Mucosa of descending colon (tissue), 3 donors: ENCODE measurements at regions not wholly inside any gene's neighbourhood (a gene's known extent, or its start where the extent isn't known, plus 50 kb on each side); places are given as distances from the start of the nearest gene placed in this dataset.
"Not testable (repeated sequence)": the region's sequence is repeated elsewhere in the genome, so short reads cannot be mapped to it uniquely, and the experiment has no call there.

ENCODE experiments used
- ATAC-seq: fragments of 200-7000 bp; cut with Tn5 transposase; one replicate; pipeline ENCODE4 v1.9.1; 2020; ENCODE audit warnings: mild to moderate bottlenecking, moderate library complexity
- DNase-seq, 3 donors: peaks; one replicate each; pipeline ENCODE4 v3.0.0-alpha.2; 2020
- H3K36me3 ChIP-seq: fragments of 200-600 bp; one replicate; pipeline ENCODE4 v1.8.0; 2021; ENCODE audit warnings: low read depth, mild to moderate bottlenecking
- H3K4me1 ChIP-seq: fragments of 200-600 bp; one replicate; pipeline ENCODE4 v1.8.0; 2021; ENCODE audit warnings: low read depth, mild to moderate bottlenecking
- H3K4me3 ChIP-seq: fragments of 200-600 bp; one replicate; pipeline ENCODE4 v1.8.0; 2021; ENCODE audit warnings: mild to moderate bottlenecking
- H3K9me3 ChIP-seq: fragments of 200-600 bp; one replicate; pipeline ENCODE4 v1.8.0; 2021; ENCODE audit warnings: mild to moderate bottlenecking
- CTCF ChIP-seq: fragments of 200-600 bp; IDR thresholded peaks from one replicate; pipeline ENCODE4 v1.8.0; 2022; ENCODE audit warnings: antibody characterized with exemption, mild to moderate bottlenecking
- intact Hi-C, 2 donors: fragments of 100-400 bp; cut with DNase I in 1 of 2; cut with micrococcal nuclease in 1 of 2; formaldehyde crosslinking; loops; one replicate each; pipeline versions ENCODE4 v1.11.0 to v1.11.1; 2022; cut with DNase I, micrococcal nuclease
- donor health status: DM: no; HTN: no; CAD: no; lungs with moderate emphysema.
- donor health status: DM: no; HTN: no; CAD: no.
- donor health status: DM: no; HTN: yes; CAD: no.

GRCh38 chr6:72466471-72466870, 155.4 kb upstream of the KCNQ5 start:
- DNase-seq (no peak), ATAC-seq (no peak)

GRCh38 chr6:72466971-72467566, 154.8 kb upstream of the KCNQ5 start:
- intact Hi-C loops = no loop called here

More at GRCh38 chr6:72466471-72466870, 155.4 kb upstream of the KCNQ5 start:
- no peaks in the 10 kb centered on the region for H3K4me1 ChIP-seq
- no peaks in the 10 kb centered on the region for H3K9me3 ChIP-seq
- intact Hi-C loops = no loop called here
- no peaks in the 10 kb centered on the region for H3K36me3 ChIP-seq
- TF ChIP-seq CTCF = no peak
- no peak overlapping the region for H3K4me3 ChIP-seq

GRCh38 chr6:72469406-72469983, 152.4 kb upstream of the KCNQ5 start:
- H3K9me3 ChIP-seq, H3K4me3 ChIP-seq, intact Hi-C loops, ATAC-seq, H3K36me3 ChIP-seq, H3K4me1 ChIP-seq: not testable (repeated sequence)
- DNase-seq = peak in 1 of 3 donors; percentile 25

More at GRCh38 chr6:72466971-72467566, 154.8 kb upstream of the KCNQ5 start:
- Histone ChIP-seq H3K4me3 (no peak overlapping the region), H3K9me3 (no peaks in the 10 kb centered on the region), H3K4me1 (no peaks in the 10 kb centered on the region), H3K36me3 (no peaks in the 10 kb centered on the region)
- no peak for TF ChIP-seq CTCF
- no peak for DNase-seq
- no peak for ATAC-seq

GRCh38 chr6:72476051-72476450, 145.8 kb upstream of the KCNQ5 start:
- TF ChIP-seq CTCF = no peak
- DNase-seq = no peak
- ATAC-seq = no peak
- H3K4me1 ChIP-seq = no peaks in the 10 kb centered on the region
- H3K9me3 ChIP-seq = no peaks in the 10 kb centered on the region
- H3K4me3 ChIP-seq = no peak overlapping the region
- H3K36me3 ChIP-seq = no peaks in the 10 kb centered on the region
- intact Hi-C loops = no loop called here

GRCh38 chr6:72476646-72477045, 145.2 kb upstream of the KCNQ5 start:
- no peaks in the 10 kb centered on the region for H3K36me3 ChIP-seq
- no peak overlapping the region for H3K4me3 ChIP-seq
- TF ChIP-seq CTCF = no peak
- intact Hi-C loops = no loop called here
- ATAC-seq (no peak), DNase-seq (no peak)
- no peaks in the 10 kb centered on the region for H3K9me3 ChIP-seq
- H3K4me1 ChIP-seq = no peaks in the 10 kb centered on the region

GRCh38 chr6:72495441-72495840, 126.4 kb upstream of the KCNQ5 start:
- DNase-seq (no peak), ATAC-seq (no peak)
- Histone ChIP-seq H3K36me3 (no peaks in the 10 kb centered on the region), H3K4me1 (no peaks in the 10 kb centered on the region), H3K4me3 (no peak overlapping the region), H3K9me3 (no peaks in the 10 kb centered on the region)
- intact Hi-C loops = no loop called here
- no peak for TF ChIP-seq CTCF
